ENCODE measurements at regions not wholly inside any gene's neighbourhood (a gene's known extent, or its start where the extent isn't known, plus 50 kb on each side); places are given as distances from the start of the nearest gene placed in this dataset.

- TF ChIP-seq EZH2phosphoT487 (IDR thresholded peaks at IDR 0.05; ENCODE audit: borderline replicate concordance, low read depth, low read length) (no peak), CTCF (conservative IDR thresholded peaks at IDR 0.05; ENCODE audit: low read length) (no peak)
- no peak for DNase-seq (ENCODE audit: low spot score)
- Histone ChIP-seq H3K9me2 (ENCODE audit: insufficient read depth, low read length) (no peaks in the 10 kb centered on the region), H3K4me2 (ENCODE audit: low read length) (no peak overlapping the region), H3K36me3 (ENCODE audit: insufficient read depth, low read length) (no peaks in the 10 kb centered on the region), H3K27ac (ENCODE audit: low read depth, low read length, poor library complexity, severe bottlenecking) (no peak overlapping the region), H2AFZ (ENCODE audit: low read length) (no peak overlapping the region), H3K4me1 (ENCODE audit: insufficient read depth, low read length, poor library complexity, severe bottlenecking) (no peaks in the 10 kb centered on the region), H3K9me3 (ENCODE audit: low read length) (no peaks in the 10 kb centered on the region), H3K79me2 (ENCODE audit: insufficient read depth, low read depth, low read length) (no peaks in the 10 kb centered on the region), H4K20me1 (ENCODE audit: insufficient read depth, low read length) (no peaks in the 10 kb centered on the region), H3K4me3 (ENCODE audit: low read depth, low read length, poor library complexity, severe bottlenecking) (no peak overlapping the region)
- no TSS peak for BruUV-seq (replicated peaks)
- POLR2A ChIA-PET: no interaction called here
- CTCF ChIA-PET (ENCODE audit: unreplicated experiment): no interaction called here
- intact Hi-C loops (cut with micrococcal nuclease; ENCODE audit: unreplicated experiment): no loop called here
Measured at GRCh38 chr6:153842491-153842890, 196.5 kb upstream of the OPRM1 start.

- Histone ChIP-seq H3K4me3 (ENCODE audit: low read depth, low read length, poor library complexity, severe bottlenecking) (no peak overlapping the region), H3K79me2 (ENCODE audit: insufficient read depth, low read depth, low read length) (no peaks in the 10 kb centered on the region), H3K9me2 (ENCODE audit: insufficient read depth, low read length) (no peaks in the 10 kb centered on the region), H3K9me3 (ENCODE audit: low read length) (no peaks in the 10 kb centered on the region), H3K4me2 (ENCODE audit: low read length) (no peak overlapping the region), H3K4me1 (ENCODE audit: insufficient read depth, low read length, poor library complexity, severe bottlenecking) (no peaks in the 10 kb centered on the region), H3K27ac (ENCODE audit: low read depth, low read length, poor library complexity, severe bottlenecking) (no peak overlapping the region), H4K20me1 (ENCODE audit: insufficient read depth, low read length) (no peaks in the 10 kb centered on the region), H2AFZ (ENCODE audit: low read length) (no peak overlapping the region), H3K36me3 (ENCODE audit: insufficient read depth, low read length) (no peaks in the 10 kb centered on the region)
- ChIA-PET CTCF (ENCODE audit: unreplicated experiment) (no interaction called here), POLR2A (interaction anchor here (1.1 kb wide), 1 partner anchor 14 kb away, joined by 3 read pairs; no protein-coding TSS in a partner anchor)
- TF ChIP-seq EZH2phosphoT487 (IDR thresholded peaks at IDR 0.05; ENCODE audit: borderline replicate concordance, low read depth, low read length) (no peak), CTCF (conservative IDR thresholded peaks at IDR 0.05; ENCODE audit: low read length) (no peak)
- no peak for DNase-seq (ENCODE audit: low spot score)
- intact Hi-C loops (cut with micrococcal nuclease; ENCODE audit: unreplicated experiment): no loop called here
- no TSS peak for BruUV-seq (replicated peaks)
Measured at GRCh38 chr6:153840039-153840850, 198.8 kb upstream of the OPRM1 start.

GRCh38 chr6:153832543-153832942 lies 206.5 kb upstream of the OPRM1 start:
- intact Hi-C loops (cut with micrococcal nuclease; ENCODE audit: unreplicated experiment): no loop called here
- no peak overlapping the region for H3K4me3 ChIP-seq (ENCODE audit: low read depth, low read length, poor library complexity, severe bottlenecking)
- H3K36me3 ChIP-seq (ENCODE audit: insufficient read depth, low read length): no peaks in the 10 kb centered on the region
- H2AFZ ChIP-seq (ENCODE audit: low read length): no peak overlapping the region
- no peaks in the 10 kb centered on the region for H3K79me2 ChIP-seq (ENCODE audit: insufficient read depth, low read depth, low read length)
- no peak overlapping the region for H3K4me2 ChIP-seq (ENCODE audit: low read length)
- H3K9me3 ChIP-seq (ENCODE audit: low read length): no peaks in the 10 kb centered on the region
- ChIA-PET POLR2A (no interaction called here), CTCF (ENCODE audit: unreplicated experiment) (no interaction called here)
- H3K27ac ChIP-seq (ENCODE audit: low read depth, low read length, poor library complexity, severe bottlenecking): no peak overlapping the region
- no peaks in the 10 kb centered on the region for H3K9me2 ChIP-seq (ENCODE audit: insufficient read depth, low read length)
- no TSS peak for BruUV-seq (replicated peaks)
- DNase-seq (ENCODE audit: low spot score): no peak
- H3K4me1 ChIP-seq (ENCODE audit: insufficient read depth, low read length, poor library complexity, severe bottlenecking): no peaks in the 10 kb centered on the region
- H4K20me1 ChIP-seq (ENCODE audit: insufficient read depth, low read length): no peaks in the 10 kb centered on the region
- TF ChIP-seq CTCF (conservative IDR thresholded peaks at IDR 0.05; ENCODE audit: low read length): no peak
- TF ChIP-seq EZH2phosphoT487 (IDR thresholded peaks at IDR 0.05; ENCODE audit: borderline replicate concordance, low read depth, low read length): no peak
